Heart right ventricle (tissue), 16 donors: ENCODE measurements at regions not wholly inside any gene's neighbourhood (a gene's known extent, or its start where the extent isn't known, plus 50 kb on each side); places are given as distances from the start of the nearest gene placed in this dataset.

ENCODE experiments used
- ATAC-seq, 8 donors: fragments of 200-7000 bp; cut with Tn5 transposase; one replicate each; pipeline ENCODE4 v1.9.1; 2020; ENCODE audit warnings: mild to moderate bottlenecking in 8 of 8, moderate library complexity in 8 of 8, moderate number of reproducible peaks in 1 of 8
- DNase-seq, 2 donors: peaks; one replicate each; pipeline ENCODE4 v3.0.0-alpha.2; 2020
- H3K27ac ChIP-seq, 10 donors: fragments of 200-600 bp; sonication (generic) in 2 of 10; one replicate each; pipeline versions ENCODE4 v1.5.0 to v1.8.0; 2020 to 2022; ENCODE audit warnings: mild to moderate bottlenecking in 3 of 10
- H3K27me3 ChIP-seq, 7 donors: fragments of 200-600 bp; one replicate each; pipeline ENCODE4 v1.8.0; 2021 to 2022; ENCODE audit warnings: mild to moderate bottlenecking in 2 of 7
- H3K36me3 ChIP-seq, 9 donors: fragments of 200-600 bp; sonication (generic) in 1 of 9; one replicate each; pipeline versions ENCODE4 v1.5.0 to v1.8.0; 2020 to 2022; ENCODE audit warnings: mild to moderate bottlenecking in 2 of 9
- H3K4me1 ChIP-seq, 9 donors: fragments of 200-600 bp; sonication (generic) in 1 of 9; one replicate each; pipeline versions ENCODE4 v1.5.0 to v1.8.0; 2020 to 2022; ENCODE audit warnings: mild to moderate bottlenecking in 4 of 9
- H3K4me3 ChIP-seq, 10 donors: fragments of 200-600 bp; sonication (generic) in 2 of 10; one replicate each; pipeline versions ENCODE4 v1.5.0 to v1.8.0; 2020 to 2022; ENCODE audit warnings: mild to moderate bottlenecking in 7 of 10, moderate library complexity in 2 of 10
- H3K9me3 ChIP-seq, 11 donors: fragments of 200-600 bp in 10 of 11; sonication (generic) in 2 of 11; one replicate each; pipeline versions ENCODE4 v1.5.0 to v1.8.0; 2013 to 2022; ENCODE audit warnings: mild to moderate bottlenecking in 2 of 11, control low read depth in 1 of 11, moderate library complexity in 1 of 11
- WGBS, 2 donors: extraction: QIAGEN DNeasy Blood & Tissue Kit; methylation state at CpG; one replicate each; pipeline ENCODE4 v1.1.7; 2013; ENCODE audit warnings: inconsistent platforms in 1 of 2; 5-methylcytosine and 5-hydroxymethylcytosine counted together
- intact Hi-C, 10 donors: fragments of 100-400 bp; cut with DNase I; formaldehyde crosslinking; loops; one replicate each; pipeline versions ENCODE4 v1.11.1 to v1.14.2; 2022
- TF ChIP-seq, protein P1 (sequence below), 9 donors: fragments of 200-600 bp; sonication (generic) in 2 of 9; IDR thresholded peaks; one replicate each; pipeline versions ENCODE4 v1.5.0 to v1.8.0; 2021 to 2022; ENCODE audit warnings: antibody characterized with exemption in 9 of 9, mild to moderate bottlenecking in 5 of 9, moderate library complexity in 1 of 9
- donor health status: Arrhythmogenic right ventricular cardiomyopathy.
- donor health status: ischemic (EF 13 %, LVEDD 7.1; RV severe dilation, severe dysfunction).
- donor health status: healthy with polysubstance abuse.
- donor health status: DM: no; HTN: yes; CAD: no.
- donor health status: DM: no; HTN: no; CAD: no.
- donor health status: ischemic (EF 25% LVEDD 6.9; RV normal size, moderate dysfunction).
- donor health status: ischemic (EF 25% LVEDD 5.7; RV mildly dilated, moderate dysfunction).
- donor health status: healthy.
- donor health status: DM: yes; HTN: yes; CAD: no.
- donor health status: Ischemic cardiomyopathy.
- donor health status: ischemic (EF 35%, LVEDD 5.7; RV mildly dilated, moderate dysfunction).
- donor health status: nonischemic (EF 11% LVEDD 7.7; RV severe dilation, severe dysfunction).
- donor health status: DM: yes; HTN: yes; CAD: no.
- donor health status: PGD.
- donor health status: ischemic (EF 29% LVEDD 5.4; RV normal size, mild dysfunction).
- donor health status: nonischemic (EF 23%, LVEDD 6.1; RV moderate dilation, normal function).

DNA sequence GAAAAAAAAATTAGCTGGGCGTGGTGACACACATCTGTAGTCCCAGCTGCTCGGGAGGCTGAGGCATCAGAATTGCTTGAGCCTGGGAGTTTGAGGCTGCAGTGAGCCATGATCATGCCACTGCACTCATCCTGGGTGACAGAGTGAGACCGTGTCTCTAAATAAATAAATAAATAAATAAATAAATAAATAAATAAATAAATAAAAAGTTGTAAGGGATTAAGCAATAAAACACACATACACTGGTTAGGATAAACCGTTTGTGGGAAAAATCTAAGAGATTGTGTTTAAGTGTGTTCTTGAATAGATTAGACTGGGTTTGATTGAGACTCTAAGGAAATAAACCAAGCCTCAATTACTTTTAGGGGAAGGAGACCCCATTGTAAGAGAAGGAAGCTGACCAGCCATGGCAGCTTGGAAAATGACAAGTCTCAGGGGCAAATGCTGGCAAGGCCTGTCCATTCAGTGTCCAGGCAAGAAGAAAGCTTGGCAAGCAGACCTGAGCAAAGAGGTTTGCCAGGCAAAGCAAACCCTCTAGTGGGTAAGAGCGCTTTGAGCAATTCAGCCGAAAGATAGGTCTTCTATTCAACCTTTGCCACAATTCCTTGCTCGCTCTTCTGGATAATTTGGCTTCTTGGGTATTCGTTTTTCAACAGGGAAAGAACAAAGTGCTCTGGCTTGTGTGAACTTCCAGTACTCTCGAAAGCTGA lies 106.9 kb upstream of the SERBP1 start:
- TF ChIP-seq, protein P1, sequence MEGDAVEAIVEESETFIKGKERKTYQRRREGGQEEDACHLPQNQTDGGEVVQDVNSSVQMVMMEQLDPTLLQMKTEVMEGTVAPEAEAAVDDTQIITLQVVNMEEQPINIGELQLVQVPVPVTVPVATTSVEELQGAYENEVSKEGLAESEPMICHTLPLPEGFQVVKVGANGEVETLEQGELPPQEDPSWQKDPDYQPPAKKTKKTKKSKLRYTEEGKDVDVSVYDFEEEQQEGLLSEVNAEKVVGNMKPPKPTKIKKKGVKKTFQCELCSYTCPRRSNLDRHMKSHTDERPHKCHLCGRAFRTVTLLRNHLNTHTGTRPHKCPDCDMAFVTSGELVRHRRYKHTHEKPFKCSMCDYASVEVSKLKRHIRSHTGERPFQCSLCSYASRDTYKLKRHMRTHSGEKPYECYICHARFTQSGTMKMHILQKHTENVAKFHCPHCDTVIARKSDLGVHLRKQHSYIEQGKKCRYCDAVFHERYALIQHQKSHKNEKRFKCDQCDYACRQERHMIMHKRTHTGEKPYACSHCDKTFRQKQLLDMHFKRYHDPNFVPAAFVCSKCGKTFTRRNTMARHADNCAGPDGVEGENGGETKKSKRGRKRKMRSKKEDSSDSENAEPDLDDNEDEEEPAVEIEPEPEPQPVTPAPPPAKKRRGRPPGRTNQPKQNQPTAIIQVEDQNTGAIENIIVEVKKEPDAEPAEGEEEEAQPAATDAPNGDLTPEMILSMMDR (IDR thresholded peaks at IDR 0.05) = peak in 1 of 9 donors; percentile 16
- Histone ChIP-seq H3K4me3 (no peak overlapping the region), H3K9me3 (no peaks in the 10 kb centered on the region), H3K27ac (peak overlapping the region in 6 of 10 donors; percentile 15 to 55 (median 20)), H3K4me1 (peaks cover 0 to 14% (median 9%) of the 10 kb centered on the region in 9 donors), H3K27me3 (no peaks in the 10 kb centered on the region), H3K36me3 (no peaks in the 10 kb centered on the region)
- DNase-seq = no peak
- ATAC-seq = peak in 3 of 8 donors; percentile 33 to 49 (median 35)
- intact Hi-C loops = loop anchor here in 8 of 10 donors (2.0 to 10.0 kb wide), 7 partner anchors 148 to 578 kb away; partner anchors contain the start of genes GNG12 (in 5 of the 8) and GADD45A (in 4 of the 8)
- 56 to 58% methylated on average over 9 of the region's 9 CpGs for WGBS, 2 donors

DNA sequence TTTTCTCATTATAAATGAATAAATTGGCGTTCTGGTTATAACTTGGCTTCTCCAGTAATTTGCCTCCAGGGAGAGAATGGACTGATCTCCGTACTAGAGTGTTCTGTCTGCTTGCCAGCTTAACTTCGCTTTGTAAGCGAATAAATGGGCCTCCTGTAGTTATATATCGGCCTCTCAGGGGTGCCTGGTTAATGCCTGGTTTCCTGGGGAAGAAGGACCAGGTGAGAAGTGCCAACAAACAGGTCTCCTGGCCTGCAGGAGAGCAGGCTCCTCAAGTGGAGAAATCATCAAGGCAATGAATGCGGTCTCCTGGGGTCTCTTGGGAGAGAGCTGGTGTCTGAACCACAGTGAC lies 107.4 kb upstream of the SERBP1 start:
- WGBS, 2 donors = 51 to 67% methylated on average over 6 of the region's 6 CpGs
- intact Hi-C loops = loop anchor here in 8 of 10 donors (2.0 to 10.0 kb wide), 7 partner anchors 147 to 577 kb away; partner anchors contain the start of genes GNG12 (in 5 of the 8) and GADD45A (in 4 of the 8)
- Histone ChIP-seq H3K36me3 (no peaks in the 10 kb centered on the region), H3K9me3 (no peaks in the 10 kb centered on the region), H3K27me3 (no peaks in the 10 kb centered on the region), H3K27ac (peak overlapping the region in 6 of 10 donors; percentile 15 to 55 (median 20)), H3K4me1 (peaks cover 0 to 14% (median 9%) of the 10 kb centered on the region in 9 donors), H3K4me3 (no peak overlapping the region)
- TF ChIP-seq, protein P1 (IDR thresholded peaks at IDR 0.05) = no peak
- ATAC-seq = peak in 4 of 8 donors; percentile 9 to 50 (median 32)
- no peak for DNase-seq

DNA sequence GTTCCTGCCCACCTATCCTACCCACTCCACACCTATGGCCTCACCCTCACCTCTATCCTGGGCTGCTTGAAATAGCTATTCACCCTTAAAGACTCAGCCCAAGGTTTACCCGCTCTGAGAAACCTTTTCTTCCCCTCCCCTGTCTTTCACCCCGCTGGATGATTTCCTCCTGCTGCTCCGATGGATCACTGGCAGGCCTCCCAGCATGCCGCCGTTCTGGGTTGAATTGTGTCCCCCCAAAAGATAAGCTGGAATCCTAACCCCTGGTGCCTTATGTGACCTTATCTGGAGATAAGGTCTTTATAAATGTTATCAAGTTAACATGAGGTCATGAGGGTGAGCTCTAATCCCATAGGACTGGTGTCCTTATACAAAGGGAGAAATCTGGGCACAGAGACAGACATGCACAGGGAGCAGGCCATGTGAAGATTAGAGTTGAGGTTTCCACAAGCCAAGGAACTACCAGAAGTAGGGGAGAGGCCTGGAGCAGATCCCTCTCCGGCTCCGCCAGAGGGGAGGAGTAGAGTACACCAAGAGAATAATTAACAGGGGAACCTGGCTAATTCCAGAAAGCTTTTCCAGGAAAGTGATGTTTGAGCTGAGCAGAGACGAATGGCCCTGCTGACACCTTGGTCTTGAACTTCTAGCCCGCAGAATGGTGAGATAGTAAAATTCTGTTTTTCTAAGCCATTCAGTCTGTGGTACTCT lies 110.0 kb upstream of the SERBP1 start:
- no peaks in the 10 kb centered on the region for H3K27me3 ChIP-seq
- DNase-seq = no peak
- TF ChIP-seq, protein P1 (IDR thresholded peaks at IDR 0.05) = no peak
- no peaks in the 10 kb centered on the region for H3K9me3 ChIP-seq
- no peak overlapping the region for H3K27ac ChIP-seq
- H3K4me3 ChIP-seq = no peak overlapping the region
- H3K36me3 ChIP-seq = no peaks in the 10 kb centered on the region
- no peak for ATAC-seq
- H3K4me1 ChIP-seq = peaks cover 0 to 17% (median 9%) of the 10 kb centered on the region in 9 donors
- intact Hi-C loops = loop anchor here in 1 of 10 donors (5.0 kb wide), 1 partner anchor 207 kb away; no protein-coding TSS in a partner anchor
- WGBS, 2 donors = 71 to 79% methylated on average over 9 of the region's 9 CpGs

DNA sequence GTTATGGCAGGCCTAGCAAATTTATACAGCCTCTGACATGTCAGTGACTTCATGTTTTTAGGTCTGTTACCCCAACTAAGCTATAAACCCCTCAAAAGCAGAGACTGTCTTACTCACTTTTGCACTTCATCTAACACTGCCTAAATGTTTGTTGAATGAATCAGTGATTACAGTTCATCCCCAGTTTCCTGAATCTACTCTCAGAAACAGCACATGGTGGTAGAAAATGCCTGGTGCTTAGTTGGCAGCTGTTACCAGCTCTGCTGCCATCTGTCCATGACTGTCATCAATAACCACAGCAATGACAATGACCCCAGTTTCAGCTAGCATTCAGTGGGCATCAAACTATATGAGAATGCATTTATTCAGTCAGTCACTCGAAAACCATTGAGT lies 110.5 kb upstream of the SERBP1 start:
- Histone ChIP-seq H3K36me3 (no peaks in the 10 kb centered on the region), H3K27me3 (no peaks in the 10 kb centered on the region), H3K4me3 (no peak overlapping the region), H3K9me3 (no peaks in the 10 kb centered on the region), H3K4me1 (peaks cover 0 to 14% (median 9%) of the 10 kb centered on the region in 9 donors), H3K27ac (no peak overlapping the region)
- intact Hi-C loops = loop anchor here in 1 of 10 donors (5.0 kb wide), 1 partner anchor 207 kb away; no protein-coding TSS in a partner anchor
- no peak for DNase-seq
- TF ChIP-seq, protein P1 (IDR thresholded peaks at IDR 0.05) = no peak
- ATAC-seq = no peak
- WGBS, 2 donors = 90 to 100% methylated on average over 1 of the region's 1 CpG
